Liver (tissue), 7 donors: ENCODE measurements at regions not wholly inside any gene's neighbourhood (a gene's known extent, or its start where the extent isn't known, plus 50 kb on each side); places are given as distances from the start of the nearest gene placed in this dataset.

Experiments
- DNase-seq: peaks from one replicate; pipeline ENCODE4 v3.0.0-alpha.2; 2017; ENCODE audit warnings: low spot score
- H3K27ac ChIP-seq, 2 donors: one replicate each; pipeline ENCODE4 v1.7.0; 2013; ENCODE audit warnings: inconsistent platforms in 2 of 2, low read length in 2 of 2, control low read depth in 1 of 2, low read depth in 1 of 2, mild to moderate bottlenecking in 1 of 2
- H3K27me3 ChIP-seq, 4 donors: one replicate each; pipeline versions ENCODE4 v1.6.1 to v1.7.0; 2013; ENCODE audit warnings: low read length in 3 of 4, inconsistent platforms in 1 of 4, mild to moderate bottlenecking in 1 of 4, moderate library complexity in 1 of 4; ENCODE audit not compliant: control insufficient read depth in 4 of 4, insufficient read depth in 4 of 4
- H3K36me3 ChIP-seq, 4 donors: one replicate each; pipeline versions ENCODE4 v1.6.1 to v1.7.0; 2013; ENCODE audit warnings: low read length in 3 of 4, mild to moderate bottlenecking in 3 of 4, low read depth in 1 of 4, moderate library complexity in 1 of 4; ENCODE audit not compliant: control insufficient read depth in 4 of 4, insufficient read depth in 3 of 4
- H3K4me1 ChIP-seq, 4 donors: one replicate each; pipeline versions ENCODE4 v1.6.1 to v1.7.0; 2013; ENCODE audit warnings: low read length in 3 of 4, mild to moderate bottlenecking in 3 of 4, moderate library complexity in 1 of 4; ENCODE audit not compliant: control insufficient read depth in 4 of 4, insufficient read depth in 4 of 4
- H3K4me3 ChIP-seq, 3 donors: one replicate each; pipeline versions ENCODE4 v1.6.1 to v1.7.0; 2013; ENCODE audit warnings: low read length in 3 of 3, control low read depth in 1 of 3, low read depth in 1 of 3, mild to moderate bottlenecking in 1 of 3
- H3K9ac ChIP-seq, 2 donors: one replicate each; pipeline ENCODE4 v1.7.0; 2013; ENCODE audit warnings: low read length in 2 of 2, mild to moderate bottlenecking in 2 of 2, moderate library complexity in 2 of 2, control low read depth in 1 of 2, low read depth in 1 of 2
- H3K9me3 ChIP-seq, 4 donors: one replicate each; pipeline versions ENCODE4 v1.6.1 to v1.7.0; 2013; ENCODE audit warnings: low read length in 3 of 4; ENCODE audit not compliant: control insufficient read depth in 4 of 4
- EGR1 ChIP-seq, 2 donors: IDR thresholded peaks; 2 replicates each; pipeline ENCODE4 v1.6.1; 2016 to 2018; ENCODE audit warnings: antibody characterized with exemption in 2 of 2, low read depth in 2 of 2
- FOXA1 ChIP-seq: IDR thresholded peaks from 2 replicates; pipeline ENCODE4 v1.6.1; 2016; ENCODE audit warnings: antibody characterized with exemption
- FOXA2 ChIP-seq: IDR thresholded peaks from 2 replicates; pipeline ENCODE4 v1.6.1; 2016; ENCODE audit warnings: antibody characterized with exemption
- GABPA ChIP-seq, 2 donors: IDR thresholded peaks in 1 of 2; conservative IDR thresholded peaks in 1 of 2; 2 replicates each; pipeline ENCODE4 v1.6.1; 2016; ENCODE audit warnings: antibody characterized with exemption in 2 of 2, mild to moderate bottlenecking in 1 of 2, moderate library complexity in 1 of 2
- HNF4A ChIP-seq, 2 donors: conservative IDR thresholded peaks; 2 replicates each; pipeline ENCODE4 v1.6.1; 2016; ENCODE audit warnings: antibody characterized with exemption in 2 of 2, mild to moderate bottlenecking in 2 of 2
- HNF4G ChIP-seq: IDR thresholded peaks from 2 replicates; pipeline ENCODE4 v1.6.1; 2016; ENCODE audit warnings: antibody characterized with exemption
- JUND ChIP-seq, 2 donors: IDR thresholded peaks; 2 replicates each; pipeline ENCODE4 v1.6.1; 2016; ENCODE audit warnings: antibody characterized with exemption in 2 of 2
- NR2F2 ChIP-seq: IDR thresholded peaks from 2 replicates; pipeline ENCODE4 v1.6.1; 2016; ENCODE audit warnings: antibody characterized with exemption
- RAD21 ChIP-seq, 2 donors: IDR thresholded peaks; 2 replicates each; pipeline ENCODE4 v1.6.1; 2016; ENCODE audit warnings: antibody characterized with exemption in 2 of 2, mild to moderate bottlenecking in 2 of 2
- RXRA ChIP-seq, 2 donors: IDR thresholded peaks; 2 replicates each; pipeline ENCODE4 v1.6.1; 2017 to 2018; ENCODE audit warnings: antibody characterized with exemption in 2 of 2, mild to moderate bottlenecking in 1 of 2
- SP1 ChIP-seq: IDR thresholded peaks from 2 replicates; pipeline ENCODE4 v1.6.1; 2018; ENCODE audit warnings: antibody characterized with exemption, mild to moderate bottlenecking
- TAF1 ChIP-seq: conservative IDR thresholded peaks from 2 replicates; pipeline ENCODE4 v1.6.1; 2016; ENCODE audit warnings: antibody characterized with exemption, mild to moderate bottlenecking
- YY1 ChIP-seq: IDR thresholded peaks from 2 replicates; pipeline ENCODE4 v1.6.1; 2016; ENCODE audit warnings: antibody characterized with exemption, mild to moderate bottlenecking
- WGBS: extraction: QIAGEN DNeasy Blood & Tissue Kit; methylation state at CpG from one replicate; pipeline ENCODE4 v1.1.7; 2013; 5-methylcytosine and 5-hydroxymethylcytosine counted together
- TF ChIP-seq, protein P1 (sequence below): IDR thresholded peaks from 2 replicates; pipeline ENCODE4 v1.6.1; 2016; ENCODE audit warnings: antibody characterized with exemption
- TF ChIP-seq, protein P2 (sequence below): IDR thresholded peaks from 2 replicates; pipeline ENCODE4 v1.6.1; 2016; ENCODE audit warnings: antibody characterized with exemption
- TF ChIP-seq, protein P3 (sequence below): IDR thresholded peaks from 2 replicates; pipeline ENCODE4 v1.6.1; 2016; ENCODE audit warnings: antibody characterized with exemption
- donor health status: healthy.
- donor health status: healthy.
- donor health status: healthy.
- donor health status: healthy.

DNA sequence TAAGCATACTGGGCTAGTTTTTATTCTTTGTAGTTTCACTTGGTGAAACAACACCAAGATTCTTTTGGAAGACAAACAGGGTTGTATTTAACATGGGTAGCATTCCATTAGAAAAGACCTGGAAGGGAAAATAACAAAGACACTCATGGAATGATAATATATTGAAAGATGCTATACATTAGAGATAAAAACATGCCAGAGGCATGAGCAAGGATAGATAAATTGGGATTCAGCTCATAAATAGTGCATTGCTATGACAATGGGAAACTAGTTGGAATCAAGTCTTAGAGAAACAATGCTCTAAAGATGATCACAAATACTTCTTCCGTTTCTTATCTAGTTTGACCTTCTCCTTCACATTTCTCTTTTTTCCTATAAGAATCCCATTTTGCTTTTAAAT is 677.4 kb downstream of the ZNF385D start:
- 77% methylated on average over 1 of the region's 1 CpG for WGBS
- TF ChIP-seq, protein P1, sequence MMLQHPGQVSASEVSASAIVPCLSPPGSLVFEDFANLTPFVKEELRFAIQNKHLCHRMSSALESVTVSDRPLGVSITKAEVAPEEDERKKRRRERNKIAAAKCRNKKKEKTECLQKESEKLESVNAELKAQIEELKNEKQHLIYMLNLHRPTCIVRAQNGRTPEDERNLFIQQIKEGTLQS, result no peak
- H3K4me3 ChIP-seq, result no peak overlapping the region
- no peaks in the 10 kb centered on the region for H3K36me3 ChIP-seq
- no peaks in the 10 kb centered on the region for H3K27me3 ChIP-seq
- no peaks in the 10 kb centered on the region for H3K4me1 ChIP-seq
- no peak overlapping the region for H3K9ac ChIP-seq
- H3K9me3 ChIP-seq, result no peaks in the 10 kb centered on the region
- H3K27ac ChIP-seq, result no peak overlapping the region
- DNase-seq, result no peak

DNA sequence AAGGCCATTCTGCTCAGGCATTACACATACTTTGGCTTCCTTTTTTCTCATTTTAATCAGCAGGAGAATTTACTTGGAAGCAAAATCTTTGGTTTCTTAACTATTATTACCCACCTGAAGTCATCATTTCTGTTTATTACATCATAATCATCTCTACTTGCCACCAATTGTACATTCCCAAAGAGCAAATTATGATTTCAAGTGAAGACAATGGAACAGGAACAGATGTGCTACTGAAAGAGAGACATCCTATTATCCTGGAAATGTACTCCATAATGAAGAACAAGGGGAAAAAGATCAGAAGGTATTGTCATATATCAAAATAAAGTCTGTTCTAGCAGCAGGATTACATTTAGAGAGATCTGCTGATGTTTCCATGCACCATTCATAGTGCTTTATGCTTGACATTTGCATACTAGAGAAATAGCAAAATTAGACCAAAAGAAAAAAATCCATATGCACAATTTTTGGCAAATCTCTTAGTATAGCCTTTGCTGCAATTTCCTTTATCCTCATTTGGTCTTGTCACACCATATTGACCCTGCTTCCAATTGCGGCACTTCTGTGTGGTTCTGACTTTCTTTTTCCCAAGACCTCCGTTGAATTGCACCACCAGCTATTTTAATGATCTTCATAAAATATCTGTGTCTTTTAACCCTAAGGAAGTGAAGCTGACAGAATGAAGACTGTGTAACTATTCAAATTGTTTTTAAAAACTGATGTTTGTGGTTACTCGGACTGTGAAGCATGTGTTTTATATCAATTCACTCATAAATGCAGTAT is 683.8 kb downstream of the ZNF385D start:
- Histone ChIP-seq H3K27ac (no peak overlapping the region), H3K4me1 (no peaks in the 10 kb centered on the region), H3K4me3 (no peak overlapping the region), H3K27me3 (no peaks in the 10 kb centered on the region), H3K9ac (no peak overlapping the region), H3K9me3 (no peaks in the 10 kb centered on the region), H3K36me3 (no peaks in the 10 kb centered on the region)
- TF ChIP-seq YY1, result no peak
- no peak for TF ChIP-seq HNF4A (conservative IDR thresholded peaks at IDR 0.05)
- TF ChIP-seq RXRA (IDR thresholded peaks at IDR 0.05), result no peak
- TF ChIP-seq FOXA1, result no peak
- no peak for TF ChIP-seq RAD21 (IDR thresholded peaks at IDR 0.05)
- TF ChIP-seq SP1, result no peak
- TF ChIP-seq, protein P2, sequence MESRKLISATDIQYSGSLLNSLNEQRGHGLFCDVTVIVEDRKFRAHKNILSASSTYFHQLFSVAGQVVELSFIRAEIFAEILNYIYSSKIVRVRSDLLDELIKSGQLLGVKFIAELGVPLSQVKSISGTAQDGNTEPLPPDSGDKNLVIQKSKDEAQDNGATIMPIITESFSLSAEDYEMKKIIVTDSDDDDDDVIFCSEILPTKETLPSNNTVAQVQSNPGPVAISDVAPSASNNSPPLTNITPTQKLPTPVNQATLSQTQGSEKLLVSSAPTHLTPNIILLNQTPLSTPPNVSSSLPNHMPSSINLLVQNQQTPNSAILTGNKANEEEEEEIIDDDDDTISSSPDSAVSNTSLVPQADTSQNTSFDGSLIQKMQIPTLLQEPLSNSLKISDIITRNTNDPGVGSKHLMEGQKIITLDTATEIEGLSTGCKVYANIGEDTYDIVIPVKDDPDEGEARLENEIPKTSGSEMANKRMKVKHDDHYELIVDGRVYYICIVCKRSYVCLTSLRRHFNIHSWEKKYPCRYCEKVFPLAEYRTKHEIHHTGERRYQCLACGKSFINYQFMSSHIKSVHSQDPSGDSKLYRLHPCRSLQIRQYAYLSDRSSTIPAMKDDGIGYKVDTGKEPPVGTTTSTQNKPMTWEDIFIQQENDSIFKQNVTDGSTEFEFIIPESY, result no peak
- TF ChIP-seq, protein P1, result no peak
- no peak for TF ChIP-seq JUND (IDR thresholded peaks at IDR 0.05)
- no peak for TF ChIP-seq EGR1 (IDR thresholded peaks at IDR 0.05; ENCODE audit: low read depth in 2 of 2)
- no peak for TF ChIP-seq HNF4G
- TF ChIP-seq, protein P3, sequence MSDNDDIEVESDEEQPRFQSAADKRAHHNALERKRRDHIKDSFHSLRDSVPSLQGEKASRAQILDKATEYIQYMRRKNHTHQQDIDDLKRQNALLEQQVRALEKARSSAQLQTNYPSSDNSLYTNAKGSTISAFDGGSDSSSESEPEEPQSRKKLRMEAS, result no peak
- no peak for TF ChIP-seq FOXA2
- no peak for TF ChIP-seq GABPA (IDR thresholded peaks at IDR 0.05 in 1 of 2, conservative IDR thresholded peaks at IDR 0.05 in 1 of 2)
- no peak for TF ChIP-seq NR2F2
- DNase-seq, result no peak
- WGBS, result 78% methylated on average over 3 of the region's 3 CpGs

DNA sequence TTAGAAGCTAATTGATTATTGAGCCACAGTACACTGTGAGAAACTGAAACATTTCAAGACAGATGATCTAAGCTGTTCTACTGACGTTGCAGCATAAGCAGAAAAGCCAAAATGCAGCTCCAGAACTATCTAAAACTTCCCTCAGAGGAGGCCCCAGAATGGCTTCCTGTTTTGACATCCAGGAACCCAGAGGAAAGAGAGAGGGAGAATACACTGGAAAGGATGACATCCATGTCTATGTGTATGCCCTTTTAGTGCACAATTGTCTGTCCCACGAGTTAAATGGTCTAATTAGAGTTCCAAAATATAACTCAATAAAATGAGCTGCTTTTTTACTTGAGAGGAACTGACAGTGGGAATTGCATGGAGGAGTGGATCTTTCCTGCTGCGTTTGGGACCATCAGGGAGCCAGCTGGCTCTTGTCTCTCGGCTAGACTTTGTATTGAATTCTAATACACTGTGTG is 688.1 kb downstream of the ZNF385D start:
- TF ChIP-seq YY1 (no peak), HNF4G (no peak), EGR1 (IDR thresholded peaks at IDR 0.05; ENCODE audit: low read depth in 2 of 2) (no peak), TAF1 (no peak), FOXA1 (no peak), NR2F2 (no peak)
- 44% methylated on average over 4 of the region's 4 CpGs for WGBS
- Histone ChIP-seq H3K4me3 (no peak overlapping the region), H3K36me3 (no peaks in the 10 kb centered on the region), H3K9me3 (no peaks in the 10 kb centered on the region), H3K4me1 (no peaks in the 10 kb centered on the region), H3K9ac (no peak overlapping the region), H3K27ac (no peak overlapping the region), H3K27me3 (no peaks in the 10 kb centered on the region)
- DNase-seq, result no peak
